ENCODE measurements at regions not wholly inside any gene's neighbourhood (a gene's known extent, or its start where the extent isn't known, plus 50 kb on each side); places are given as distances from the start of the nearest gene placed in this dataset.

- DNase-seq (ENCODE audit: low read depth in 1 of 2, low spot score in 1 of 2) = no peak
These were observed 106.8 kb upstream of the JUN start for GRCh38 chr1:58890609-58891008.

DNA sequence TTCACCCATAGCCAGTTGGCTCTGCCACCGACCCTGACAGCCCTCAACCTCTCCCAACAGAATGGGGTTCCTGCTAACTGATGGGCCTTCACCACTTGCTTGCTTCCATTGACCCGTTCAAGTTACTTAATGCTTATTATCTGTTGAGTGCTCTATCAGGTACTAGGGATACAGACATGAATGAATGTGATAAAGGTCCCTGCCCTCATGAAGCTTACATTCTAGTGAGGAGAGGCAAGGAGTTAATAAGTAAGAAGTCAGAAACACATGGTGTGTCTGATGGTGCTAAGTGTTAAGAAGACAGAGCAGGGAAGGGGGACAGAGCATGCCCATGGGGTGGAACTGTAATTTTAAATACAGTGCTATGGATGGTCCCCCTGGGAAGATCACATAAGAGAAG, 107.5 kb upstream of the JUN start:
- DNase-seq (ENCODE audit: low read depth in 1 of 2, low spot score in 1 of 2) = no peak

DNA sequence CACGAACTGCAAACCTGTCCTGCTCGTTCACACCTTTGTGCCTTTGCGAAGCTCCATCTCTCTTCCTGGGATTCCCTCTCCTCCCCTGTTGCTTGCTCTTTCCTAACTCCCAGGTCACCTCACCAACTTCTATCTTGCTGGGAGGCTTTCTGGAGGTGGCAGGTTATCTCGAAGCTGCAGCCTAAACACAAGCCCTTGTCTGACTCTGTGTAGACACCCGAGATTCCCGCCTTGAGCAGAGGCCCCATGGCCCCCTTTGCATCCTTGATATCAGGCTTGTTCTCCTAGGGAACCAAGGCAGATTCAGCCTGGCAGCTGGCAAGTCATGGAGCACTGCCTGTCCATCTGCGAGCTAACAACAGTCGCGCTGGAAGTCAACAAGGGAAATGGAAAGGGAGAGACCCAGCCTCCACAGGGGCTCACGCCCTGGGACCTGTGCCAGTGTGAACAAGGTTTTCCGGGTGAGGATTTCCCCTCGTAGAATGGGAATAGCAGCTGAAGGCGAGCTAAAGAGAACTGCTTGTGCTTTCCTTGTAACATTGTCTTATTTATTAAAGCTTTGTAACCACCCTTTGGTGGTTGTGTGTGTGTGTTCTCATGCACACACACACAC, 109.5 kb upstream of the JUN start:
- no peak for DNase-seq (ENCODE audit: low read depth in 1 of 2, low spot score in 1 of 2)

- no peak for DNase-seq (ENCODE audit: low read depth in 1 of 2, low spot score in 1 of 2)
These were observed 111.2 kb upstream of the JUN start for GRCh38 chr1:58895082-58895481.

GRCh38 chr1:58895559-58896145, 111.8 kb upstream of the JUN start:
- no peak for DNase-seq (ENCODE audit: low read depth in 1 of 2, low spot score in 1 of 2)

DNA sequence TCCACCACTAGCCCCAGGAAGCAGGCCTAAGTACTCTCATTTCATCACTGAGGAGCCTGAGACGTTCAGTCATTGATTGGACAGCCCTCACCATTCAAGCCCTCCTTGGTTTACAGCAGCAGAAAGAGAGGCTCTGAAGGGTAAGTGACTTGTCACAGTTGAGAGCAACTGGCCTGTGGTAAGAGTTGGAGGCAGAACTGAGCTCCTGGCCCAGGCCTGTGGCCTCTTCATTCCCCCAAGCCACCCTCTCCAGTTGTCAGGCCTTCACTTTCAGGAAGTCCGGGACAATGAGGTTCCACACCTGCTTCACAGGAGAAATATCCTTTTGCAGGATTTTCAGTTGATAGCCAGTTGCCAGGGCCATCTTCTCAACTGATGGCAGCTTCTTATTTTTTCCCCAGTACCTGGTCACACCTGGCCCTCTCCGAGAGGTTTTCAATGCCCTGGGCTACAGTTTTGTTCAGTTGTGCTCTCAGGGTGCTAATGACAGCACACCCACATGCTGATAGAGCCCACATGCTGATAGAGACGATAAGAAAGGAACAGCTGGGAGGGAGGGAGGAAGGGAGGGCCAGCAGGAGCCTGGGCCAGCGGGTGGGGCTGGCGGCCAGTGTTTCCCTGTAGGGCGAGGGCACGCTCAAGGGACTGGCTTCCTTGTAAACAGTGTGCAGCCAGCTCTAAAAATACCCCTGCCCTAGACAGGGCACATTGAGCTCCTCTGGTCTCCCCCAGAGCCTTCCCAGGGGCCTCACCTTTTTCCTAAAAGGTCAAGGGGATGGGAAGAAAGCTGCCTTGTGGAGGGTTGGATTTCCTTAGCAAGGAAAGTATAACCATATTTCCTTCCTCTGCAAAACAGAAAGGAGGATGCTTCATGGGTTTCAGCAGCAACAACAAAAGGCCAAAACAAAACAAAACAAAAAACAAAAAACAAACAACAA, 112.7 kb upstream of the JUN start:
- DNase-seq (ENCODE audit: low read depth in 1 of 2, low spot score in 1 of 2) = no peak

- DNase-seq (ENCODE audit: low read depth in 1 of 2, low spot score in 1 of 2) = no peak
These were observed 115.1 kb upstream of the JUN start for GRCh38 chr1:58898739-58899586.

GRCh38 chr1:58899587-58900271, 115.9 kb upstream of the JUN start:
- DNase-seq (ENCODE audit: low read depth in 1 of 2, low spot score in 1 of 2) = no peak

GRCh38 chr1:58900396-58900795, 116.5 kb upstream of the JUN start:
- no peak for DNase-seq (ENCODE audit: low read depth in 1 of 2, low spot score in 1 of 2)

DNA sequence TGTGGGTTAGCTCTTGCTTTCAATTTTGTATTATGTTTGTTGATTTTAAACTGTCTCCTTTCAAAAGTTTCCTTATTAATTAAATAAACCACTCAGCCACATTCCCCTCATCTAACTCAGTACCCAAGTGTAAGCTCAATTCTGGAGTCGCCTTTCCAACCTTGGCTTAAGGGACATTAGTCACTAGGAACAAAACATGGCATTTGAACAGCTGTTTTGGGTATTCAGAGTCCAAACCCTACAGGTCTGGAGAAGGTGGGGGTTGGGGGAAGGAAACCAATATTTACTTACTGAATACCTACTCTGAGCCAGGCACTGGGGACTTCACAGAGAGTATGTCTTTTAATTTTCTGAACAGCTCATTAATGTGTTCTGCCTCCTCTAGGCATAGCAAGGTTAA, 117.2 kb upstream of the JUN start:
- no peak for DNase-seq (ENCODE audit: low read depth in 1 of 2, low spot score in 1 of 2)

GRCh38 chr1:58902830-58903513, 119.1 kb upstream of the JUN start:
- no peak for DNase-seq (ENCODE audit: low read depth in 1 of 2, low spot score in 1 of 2)

- DNase-seq (ENCODE audit: low read depth in 1 of 2, low spot score in 1 of 2) = peak; percentile 47 to 71
These were observed 119.9 kb upstream of the JUN start for GRCh38 chr1:58903514-58904298.

DNA sequence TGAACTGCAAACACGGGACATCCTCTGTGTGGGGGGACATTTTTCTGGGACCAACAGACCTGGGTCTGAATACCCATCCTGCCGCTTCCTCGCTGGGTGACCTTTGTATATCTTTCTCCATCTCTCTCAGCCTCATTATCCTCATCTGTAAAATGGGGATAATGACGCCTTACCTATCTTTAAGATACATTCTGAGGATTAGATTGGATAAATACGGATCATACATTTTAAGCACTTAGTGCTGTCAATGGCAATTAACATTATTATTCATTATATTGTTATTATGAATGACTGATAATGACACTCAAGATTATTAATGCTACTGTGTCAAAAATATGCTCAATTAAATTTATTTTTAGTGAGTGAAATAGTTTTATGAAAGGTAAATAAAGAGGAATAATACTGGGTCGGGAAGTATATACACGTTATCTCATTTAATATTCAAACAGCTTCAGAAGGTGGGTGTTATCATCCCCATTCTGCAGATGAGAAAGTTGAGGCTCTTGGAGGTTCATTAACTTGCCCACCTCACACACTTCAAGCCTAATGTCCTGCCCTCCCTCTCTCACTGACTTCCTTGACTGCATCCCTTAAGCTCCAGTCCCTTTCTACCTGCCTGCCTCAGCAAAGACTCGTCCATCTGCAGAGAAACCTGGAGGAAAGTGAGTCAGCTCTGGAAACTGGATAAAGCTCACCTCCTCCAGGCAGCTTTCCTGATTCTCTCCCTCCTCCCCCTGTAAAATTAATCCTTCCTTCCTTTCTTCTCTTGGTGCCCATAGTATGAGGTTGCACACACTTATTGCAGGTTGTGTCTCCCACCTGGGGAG, 120.7 kb upstream of the JUN start:
- no peak for DNase-seq (ENCODE audit: low read depth in 1 of 2, low spot score in 1 of 2)

- no peak for DNase-seq (ENCODE audit: low read depth in 1 of 2, low spot score in 1 of 2)
These were observed 121.3 kb upstream of the JUN start for GRCh38 chr1:58905126-58905490.

DNA sequence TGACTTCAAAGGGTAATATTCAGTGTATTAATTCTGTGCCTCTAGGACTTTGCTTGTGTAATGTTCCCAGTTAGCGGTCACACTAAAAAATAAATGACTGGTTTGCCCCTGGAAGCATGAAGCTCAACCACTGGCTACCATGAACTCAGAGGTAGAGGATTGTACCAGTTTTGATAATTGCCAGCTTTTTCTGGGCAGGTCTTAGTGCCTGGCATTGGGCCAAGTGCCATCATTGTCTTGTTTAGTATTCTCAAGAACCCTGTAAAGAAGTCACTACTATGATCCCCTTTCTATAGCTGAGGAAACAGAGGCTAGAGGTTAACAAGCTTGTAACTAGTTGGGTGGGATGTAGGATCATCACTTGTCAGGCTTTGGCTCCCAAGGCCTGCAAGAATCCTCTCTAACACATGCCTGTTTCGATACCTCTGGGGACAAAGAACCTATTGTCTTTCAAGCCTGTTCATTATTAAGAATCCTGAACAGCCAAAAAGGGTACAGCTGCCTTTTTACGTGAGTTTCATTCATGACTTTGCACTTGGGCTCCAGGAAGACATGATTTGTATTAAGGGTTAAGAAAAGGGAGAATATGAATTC, 121.9 kb upstream of the JUN start:
- DNase-seq (ENCODE audit: low read depth in 1 of 2, low spot score in 1 of 2) = no peak

DNA sequence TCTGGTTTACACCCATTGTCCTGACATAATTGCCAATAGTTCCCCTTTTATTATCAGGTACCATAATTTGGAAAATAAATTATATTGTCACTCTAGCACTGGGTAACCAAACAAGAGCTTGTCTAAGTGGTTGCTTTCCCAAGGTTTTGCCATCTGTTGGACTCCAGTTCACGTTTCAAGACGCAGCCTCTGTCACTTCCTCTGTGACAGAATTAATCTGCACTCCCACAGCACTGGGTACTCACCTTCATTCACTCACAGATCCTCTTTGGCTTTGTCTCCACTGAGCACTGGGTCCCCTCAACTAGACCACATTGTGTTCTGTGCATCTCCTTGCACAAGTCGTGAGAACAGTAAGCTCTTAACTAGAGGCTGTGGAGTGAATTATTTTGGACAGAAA, 123.6 kb upstream of the JUN start:
- no peak for DNase-seq (ENCODE audit: low read depth in 1 of 2, low spot score in 1 of 2)

- DNase-seq (ENCODE audit: low read depth in 1 of 2, low spot score in 1 of 2) = no peak
These were observed 125.0 kb upstream of the JUN start for GRCh38 chr1:58908561-58909560.

Measured in stimulated activated CD4-positive, alpha-beta T cell treated with anti-CD3 and anti-CD28 coated beads, Interleukin-15, amount 100 ng/mL, for 1 hour (primary cell).